ENCODE measurements at regions not wholly inside any gene's neighbourhood (a gene's known extent, or its start where the extent isn't known, plus 50 kb on each side); places are given as distances from the start of the nearest gene placed in this dataset.

- TF ChIP-seq CHD7 (IDR thresholded peaks at IDR 0.05; ENCODE audit: insufficient replicate concordance, low read length), result no peak
- 0 out of 2 replicates have a peak, but pooled peaks have one; percentile 27 for TF ChIP-seq SP1 (IDR thresholded peaks at IDR 0.05; ENCODE audit: low read depth, low read length)
- no peak for TF ChIP-seq CTBP2 (IDR thresholded peaks at IDR 0.05; ENCODE audit: borderline replicate concordance, insufficient read depth, insufficient read length, low read length)
- peak; percentile 80 for TF ChIP-seq NANOG (IDR thresholded peaks at IDR 0.05; ENCODE audit: insufficient read depth, low read depth, low read length, poor library complexity, severe bottlenecking)
- no peak for TF ChIP-seq TAF7 (optimal IDR thresholded peaks at IDR 0.05; ENCODE audit: borderline replicate concordance, low read depth, low read length)
- no peak for TF ChIP-seq EZH2 (IDR thresholded peaks at IDR 0.05; ENCODE audit: low read depth, low read length, severe bottlenecking)
- no peak for TF ChIP-seq KDM4A (IDR thresholded peaks at IDR 0.05; ENCODE audit: low read depth, low read length, severe bottlenecking)
- no peak for TF ChIP-seq SP2 (IDR thresholded peaks at IDR 0.05; ENCODE audit: low read length)
- no peak for TF ChIP-seq EP300 (IDR thresholded peaks at IDR 0.05; ENCODE audit: borderline replicate concordance in 1 of 2, low read depth in 2 of 2, low read length in 2 of 2)
These were observed 527.4 kb upstream of the ATXN8OS start (continued) for GRCh38 chr13:69580255-69580654.

Measured in H1 (cell line).